CD14-positive monocyte (primary cell): ENCODE measurements at regions not wholly inside any gene's neighbourhood (a gene's known extent, or its start where the extent isn't known, plus 50 kb on each side); places are given as distances from the start of the nearest gene placed in this dataset.

ENCODE experiments used
- DNase-seq, 3 donors: peaks; one replicate each; pipeline ENCODE4 v3.0.0-alpha.2; 2011 to 2022
- H2AFZ ChIP-seq: 2 replicates; pipeline ENCODE4 v1.6.0; 2012; ENCODE audit warnings: mild to moderate bottlenecking, low read depth, low read length, inconsistent platforms; ENCODE audit not compliant: insufficient read depth, poor library complexity, severe bottlenecking
- H3K27ac ChIP-seq, 2 donors: 1 replicate in 1 of 2; 2 replicates in 1 of 2; pipeline ENCODE4 v1.5.1; 2012 to 2013; ENCODE audit warnings: low read length in 2 of 2, control low read depth in 1 of 2, inconsistent platforms in 1 of 2, low read depth in 1 of 2, mild to moderate bottlenecking in 1 of 2
- H3K27me3 ChIP-seq, 2 donors: one replicate each; pipeline versions ENCODE4 v1.6.0 to v1.6.1; 2011 to 2013; ENCODE audit warnings: low read length in 2 of 2; ENCODE audit not compliant: control insufficient read depth in 2 of 2, insufficient read depth in 2 of 2
- H3K36me3 ChIP-seq, 2 donors: replicated peaks in 1 of 2; 1 replicate in 1 of 2; 2 replicates in 1 of 2; pipeline versions ENCODE4 v1.5.1 to v1.6.1; 2012 to 2013; ENCODE audit warnings: low read length in 2 of 2, control low read depth in 1 of 2, inconsistent platforms in 1 of 2, mild to moderate bottlenecking in 1 of 2; ENCODE audit not compliant: insufficient read depth in 2 of 2, control insufficient read depth in 1 of 2
- H3K4me1 ChIP-seq, 2 donors: 1 replicate in 1 of 2; 2 replicates in 1 of 2; pipeline versions ENCODE4 v1.5.1 to v1.6.1; 2012 to 2013; ENCODE audit warnings: low read length in 2 of 2, control low read depth in 1 of 2, inconsistent platforms in 1 of 2, mild to moderate bottlenecking in 1 of 2, moderate library complexity in 1 of 2; ENCODE audit not compliant: insufficient read depth in 2 of 2, control insufficient read depth in 1 of 2
- H3K4me2 ChIP-seq: replicated peaks from 2 replicates; pipeline ENCODE3; 2012; ENCODE audit warnings: low read length, moderate library complexity, mild to moderate bottlenecking; ENCODE audit not compliant: poor library complexity, severe bottlenecking; ENCODE audit errors: extremely low read depth
- H3K4me3 ChIP-seq, 3 experiments: fragments of 200-600 bp in 1 of 3; sonication (generic) in 1 of 3; replicated peaks in 1 of 3; 1 replicate in 2 of 3; 2 replicates in 1 of 3; pipeline ENCODE4 v1.5.1; 2011 to 2013; ENCODE audit warnings: low read length in 3 of 3, mild to moderate bottlenecking in 3 of 3, control low read depth in 2 of 3, low read depth in 2 of 3, inconsistent platforms in 1 of 3, moderate library complexity in 1 of 3
- H3K79me2 ChIP-seq: 2 replicates; pipeline ENCODE4 v1.6.0; 2012; ENCODE audit warnings: mild to moderate bottlenecking, control low read depth, inconsistent platforms, low read length, moderate library complexity; ENCODE audit not compliant: insufficient read depth
- H3K9ac ChIP-seq: 2 replicates; pipeline ENCODE4 v1.6.0; 2017; ENCODE audit warnings: low read length, mild to moderate bottlenecking; ENCODE audit not compliant: insufficient read depth, poor library complexity, severe bottlenecking
- H3K9me3 ChIP-seq, 2 donors: replicated peaks in 1 of 2; 1 replicate in 1 of 2; 2 replicates in 1 of 2; pipeline versions ENCODE4 v1.5.1 to v1.6.1; 2012 to 2013; ENCODE audit warnings: low read length in 2 of 2, control low read depth in 1 of 2; ENCODE audit not compliant: control insufficient read depth in 1 of 2, insufficient read depth in 1 of 2
- H4K20me1 ChIP-seq: 2 replicates; pipeline ENCODE4 v1.6.0; 2012; ENCODE audit warnings: mild to moderate bottlenecking, low read length, control low read depth, moderate library complexity; ENCODE audit not compliant: insufficient read depth
- H3K27ac Mint-ChIP-seq, 7 donors: one replicate each; pipeline ENCODE4 v1.8.0; 2020; ENCODE audit warnings: mild to moderate bottlenecking in 7 of 7, mixed read lengths in 7 of 7, moderate library complexity in 6 of 7, inconsistent platforms in 2 of 7
- H3K27me3 Mint-ChIP-seq, 3 donors: one replicate each; pipeline ENCODE4 v1.8.0; 2021 to 2022; ENCODE audit warnings: low read depth in 3 of 3, mild to moderate bottlenecking in 3 of 3, mixed read lengths in 3 of 3, moderate library complexity in 3 of 3, inconsistent platforms in 1 of 3
- H3K36me3 Mint-ChIP-seq, 2 donors: one replicate each; pipeline ENCODE4 v1.8.0; 2020; ENCODE audit warnings: mixed read lengths in 2 of 2, inconsistent platforms in 1 of 2, mild to moderate bottlenecking in 1 of 2
- H3K4me1 Mint-ChIP-seq: one replicate; pipeline ENCODE4 v1.8.0; 2020; ENCODE audit warnings: mild to moderate bottlenecking, mixed read lengths
- H3K4me3 Mint-ChIP-seq, 2 donors: one replicate each; pipeline ENCODE4 v1.8.0; 2020; ENCODE audit warnings: mild to moderate bottlenecking in 2 of 2, mixed read lengths in 2 of 2, moderate library complexity in 1 of 2
- H3K9me3 Mint-ChIP-seq, 7 donors: one replicate each; pipeline ENCODE4 v1.8.0; 2020 to 2022; ENCODE audit warnings: mixed read lengths in 7 of 7, mild to moderate bottlenecking in 6 of 7, moderate library complexity in 6 of 7, inconsistent platforms in 2 of 7
- WGBS: methylation state at CpG from one replicate; pipeline ENCODE4 v1.1.5; 2013; ENCODE audit warnings: missing lambda C conversion rate; ENCODE audit not compliant: insufficient coverage; 5-methylcytosine and 5-hydroxymethylcytosine counted together
- intact Hi-C, 2 donors: fragments of 100-400 bp; cut with micrococcal nuclease; formaldehyde crosslinking; loops; one replicate each; pipeline versions ENCODE4 v1.15.0 to v1.15.1; 2023
- TF ChIP-seq, protein P1 (sequence below): fragments of 200-600 bp; IDR thresholded peaks from one replicate; pipeline ENCODE4 v1.8.0; 2022; ENCODE audit warnings: antibody characterized with exemption, mild to moderate bottlenecking

- intact Hi-C loops: no loop called here
- H4K20me1 ChIP-seq: no peaks in the 10 kb centered on the region
- DNase-seq: no peak
- H3K36me3 ChIP-seq: no peaks in the 10 kb centered on the region
- no peak overlapping the region for H3K9ac ChIP-seq
- peak overlapping the region in 1 of 7 donors; percentile 69 for H3K27ac Mint-ChIP-seq
- 94% methylated on average over 2 of the region's 6 CpGs for WGBS
- no peaks in the 10 kb centered on the region for H3K27me3 ChIP-seq
- peaks cover 0 to 8% (median 4%) of the 10 kb centered on the region in 3 donors for H3K27me3 Mint-ChIP-seq
- peaks cover 0 to 11% (median 4%) of the 10 kb centered on the region in 7 donors for H3K9me3 Mint-ChIP-seq
- H3K4me2 ChIP-seq: no peak overlapping the region
- TF ChIP-seq, protein P1, sequence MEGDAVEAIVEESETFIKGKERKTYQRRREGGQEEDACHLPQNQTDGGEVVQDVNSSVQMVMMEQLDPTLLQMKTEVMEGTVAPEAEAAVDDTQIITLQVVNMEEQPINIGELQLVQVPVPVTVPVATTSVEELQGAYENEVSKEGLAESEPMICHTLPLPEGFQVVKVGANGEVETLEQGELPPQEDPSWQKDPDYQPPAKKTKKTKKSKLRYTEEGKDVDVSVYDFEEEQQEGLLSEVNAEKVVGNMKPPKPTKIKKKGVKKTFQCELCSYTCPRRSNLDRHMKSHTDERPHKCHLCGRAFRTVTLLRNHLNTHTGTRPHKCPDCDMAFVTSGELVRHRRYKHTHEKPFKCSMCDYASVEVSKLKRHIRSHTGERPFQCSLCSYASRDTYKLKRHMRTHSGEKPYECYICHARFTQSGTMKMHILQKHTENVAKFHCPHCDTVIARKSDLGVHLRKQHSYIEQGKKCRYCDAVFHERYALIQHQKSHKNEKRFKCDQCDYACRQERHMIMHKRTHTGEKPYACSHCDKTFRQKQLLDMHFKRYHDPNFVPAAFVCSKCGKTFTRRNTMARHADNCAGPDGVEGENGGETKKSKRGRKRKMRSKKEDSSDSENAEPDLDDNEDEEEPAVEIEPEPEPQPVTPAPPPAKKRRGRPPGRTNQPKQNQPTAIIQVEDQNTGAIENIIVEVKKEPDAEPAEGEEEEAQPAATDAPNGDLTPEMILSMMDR: no peak
- no peaks in the 10 kb centered on the region for H3K79me2 ChIP-seq
- no peak overlapping the region for H3K4me3 Mint-ChIP-seq
- peaks cover 0 to 3% of the 10 kb centered on the region in 2 donors for H3K9me3 ChIP-seq
- no peak overlapping the region for H2AFZ ChIP-seq
- peaks cover 6% of the 10 kb centered on the region in 2 donors for H3K4me1 ChIP-seq
- no peak overlapping the region for H3K4me3 ChIP-seq
- H3K27ac ChIP-seq: no peak overlapping the region
- H3K4me1 Mint-ChIP-seq: peaks cover 5% of the 10 kb centered on the region
- no peaks in the 10 kb centered on the region for H3K36me3 Mint-ChIP-seq
These were observed 66.8 kb upstream of the NCK2 start for GRCh38 chr2:105677901-105678300.

GRCh38 chr2:105675841-105676240 is 68.9 kb upstream of the NCK2 start:
- H3K9ac ChIP-seq: no peak overlapping the region
- intact Hi-C loops: no loop called here
- H3K9me3 Mint-ChIP-seq: peaks cover 0 to 16% (median 5%) of the 10 kb centered on the region in 7 donors
- no peak overlapping the region for H3K4me2 ChIP-seq
- WGBS: no CpG with 5 or more reads among the region's 4 CpGs
- DNase-seq: no peak
- H3K4me3 Mint-ChIP-seq: no peak overlapping the region
- peaks cover 0 to 8% (median 4%) of the 10 kb centered on the region in 3 donors for H3K27me3 Mint-ChIP-seq
- no peaks in the 10 kb centered on the region for H3K36me3 Mint-ChIP-seq
- no peaks in the 10 kb centered on the region for H3K4me1 ChIP-seq
- no peak overlapping the region for H3K4me3 ChIP-seq
- no peaks in the 10 kb centered on the region for H4K20me1 ChIP-seq
- H3K79me2 ChIP-seq: no peaks in the 10 kb centered on the region
- H2AFZ ChIP-seq: no peak overlapping the region
- no peaks in the 10 kb centered on the region for H3K4me1 Mint-ChIP-seq
- H3K27ac Mint-ChIP-seq: no peak overlapping the region
- H3K27me3 ChIP-seq: no peaks in the 10 kb centered on the region
- no peak overlapping the region for H3K27ac ChIP-seq
- no peaks in the 10 kb centered on the region for H3K36me3 ChIP-seq
- H3K9me3 ChIP-seq: peaks cover 0 to 3% of the 10 kb centered on the region in 2 donors
- TF ChIP-seq, protein P1: no peak
